ENCODE measurements at regions not wholly inside any gene's neighbourhood (a gene's known extent, or its start where the extent isn't known, plus 50 kb on each side); places are given as distances from the start of the nearest gene placed in this dataset.

GRCh38 chr1:83813576-83813975 lies 185.4 kb downstream of the TTLL7 start:
- H3K27me3 ChIP-seq (ENCODE audit: insufficient read depth, low read length): no peaks in the 10 kb centered on the region
- peaks cover 4% of the 10 kb centered on the region for H3K4me1 ChIP-seq (ENCODE audit: insufficient read depth, low read length)
- no peaks in the 10 kb centered on the region for H3K9me3 ChIP-seq (ENCODE audit: low read depth, low read length)
- H3K4me3 ChIP-seq (ENCODE audit: low read length): no peak overlapping the region

GRCh38 chr1:83810144-83810543 lies 188.8 kb downstream of the TTLL7 start:
- no peak overlapping the region for H3K4me3 ChIP-seq (ENCODE audit: low read length)
- H3K27me3 ChIP-seq (ENCODE audit: insufficient read depth, low read length): no peaks in the 10 kb centered on the region
- no peaks in the 10 kb centered on the region for H3K9me3 ChIP-seq (ENCODE audit: low read depth, low read length)
- H3K4me1 ChIP-seq (ENCODE audit: insufficient read depth, low read length): no peaks in the 10 kb centered on the region

GRCh38 chr1:83808536-83808935 lies 190.4 kb downstream of the TTLL7 start:
- H3K4me1 ChIP-seq (ENCODE audit: insufficient read depth, low read length): no peaks in the 10 kb centered on the region
- no peaks in the 10 kb centered on the region for H3K9me3 ChIP-seq (ENCODE audit: low read depth, low read length)
- H3K27me3 ChIP-seq (ENCODE audit: insufficient read depth, low read length): no peaks in the 10 kb centered on the region
- no peak overlapping the region for H3K4me3 ChIP-seq (ENCODE audit: low read length)

GRCh38 chr1:83807821-83808220 lies 191.1 kb downstream of the TTLL7 start:
- Histone ChIP-seq H3K4me1 (ENCODE audit: insufficient read depth, low read length) (no peaks in the 10 kb centered on the region), H3K27me3 (ENCODE audit: insufficient read depth, low read length) (no peaks in the 10 kb centered on the region), H3K9me3 (ENCODE audit: low read depth, low read length) (no peaks in the 10 kb centered on the region), H3K4me3 (ENCODE audit: low read length) (no peak overlapping the region)

- Histone ChIP-seq H3K9me3 (ENCODE audit: low read depth, low read length) (no peaks in the 10 kb centered on the region), H3K4me3 (ENCODE audit: low read length) (no peak overlapping the region), H3K27me3 (ENCODE audit: insufficient read depth, low read length) (no peaks in the 10 kb centered on the region), H3K4me1 (ENCODE audit: insufficient read depth, low read length) (no peaks in the 10 kb centered on the region)
Observed at GRCh38 chr1:83807231-83807630, 191.7 kb downstream of the TTLL7 start.

GRCh38 chr1:83805921-83806320 lies 193.0 kb downstream of the TTLL7 start:
- no peaks in the 10 kb centered on the region for H3K9me3 ChIP-seq (ENCODE audit: low read depth, low read length)
- no peak overlapping the region for H3K4me3 ChIP-seq (ENCODE audit: low read length)
- no peaks in the 10 kb centered on the region for H3K27me3 ChIP-seq (ENCODE audit: insufficient read depth, low read length)

GRCh38 chr1:83802460-83803152 lies 196.3 kb downstream of the TTLL7 start:
- no peaks in the 10 kb centered on the region for H3K4me1 ChIP-seq (ENCODE audit: insufficient read depth, low read length)
- no peak overlapping the region for H3K4me3 ChIP-seq (ENCODE audit: low read length)
- H3K9me3 ChIP-seq (ENCODE audit: low read depth, low read length): no peaks in the 10 kb centered on the region
- H3K27me3 ChIP-seq (ENCODE audit: insufficient read depth, low read length): no peaks in the 10 kb centered on the region

More at GRCh38 chr1:83805921-83806320, 193.0 kb downstream of the TTLL7 start:
- no peaks in the 10 kb centered on the region for H3K4me1 ChIP-seq (ENCODE audit: insufficient read depth, low read length)

- Histone ChIP-seq H3K4me3 (ENCODE audit: low read length) (no peak overlapping the region), H3K27me3 (ENCODE audit: insufficient read depth, low read length) (no peaks in the 10 kb centered on the region), H3K9me3 (ENCODE audit: low read depth, low read length) (no peaks in the 10 kb centered on the region), H3K4me1 (ENCODE audit: insufficient read depth, low read length) (no peaks in the 10 kb centered on the region)
Observed at GRCh38 chr1:83802023-83802422, 196.9 kb downstream of the TTLL7 start.

- no peaks in the 10 kb centered on the region for H3K9me3 ChIP-seq (ENCODE audit: low read depth, low read length)
- no peaks in the 10 kb centered on the region for H3K4me1 ChIP-seq (ENCODE audit: insufficient read depth, low read length)
- no peaks in the 10 kb centered on the region for H3K27me3 ChIP-seq (ENCODE audit: insufficient read depth, low read length)
- no peak overlapping the region for H3K4me3 ChIP-seq (ENCODE audit: low read length)
Observed at GRCh38 chr1:83800066-83800465, 198.9 kb downstream of the TTLL7 start.

- Histone ChIP-seq H3K4me1 (ENCODE audit: insufficient read depth, low read length) (no peaks in the 10 kb centered on the region), H3K27me3 (ENCODE audit: insufficient read depth, low read length) (no peaks in the 10 kb centered on the region), H3K9me3 (ENCODE audit: low read depth, low read length) (no peaks in the 10 kb centered on the region), H3K4me3 (ENCODE audit: low read length) (no peak overlapping the region)
Observed at GRCh38 chr1:83799594-83799993, 199.3 kb downstream of the TTLL7 start.

- no peaks in the 10 kb centered on the region for H3K9me3 ChIP-seq (ENCODE audit: low read depth, low read length)
- H3K4me3 ChIP-seq (ENCODE audit: low read length): no peak overlapping the region
- H3K4me1 ChIP-seq (ENCODE audit: insufficient read depth, low read length): no peaks in the 10 kb centered on the region
- H3K27me3 ChIP-seq (ENCODE audit: insufficient read depth, low read length): no peaks in the 10 kb centered on the region
Observed at GRCh38 chr1:83798965-83799364, 200.0 kb downstream of the TTLL7 start.

- Histone ChIP-seq H3K27me3 (ENCODE audit: insufficient read depth, low read length) (no peaks in the 10 kb centered on the region), H3K9me3 (ENCODE audit: low read depth, low read length) (no peaks in the 10 kb centered on the region), H3K4me1 (ENCODE audit: insufficient read depth, low read length) (no peaks in the 10 kb centered on the region)
Observed at GRCh38 chr1:83796409-83796808, 202.5 kb downstream of the TTLL7 start.

GRCh38 chr1:83794384-83794783 lies 204.5 kb downstream of the TTLL7 start:
- Histone ChIP-seq H3K27me3 (ENCODE audit: insufficient read depth, low read length) (no peaks in the 10 kb centered on the region), H3K9me3 (ENCODE audit: low read depth, low read length) (no peaks in the 10 kb centered on the region), H3K4me3 (ENCODE audit: low read length) (no peak overlapping the region), H3K4me1 (ENCODE audit: insufficient read depth, low read length) (no peaks in the 10 kb centered on the region)

More at GRCh38 chr1:83796409-83796808, 202.5 kb downstream of the TTLL7 start:
- H3K4me3 ChIP-seq (ENCODE audit: low read length): no peak overlapping the region

- no peaks in the 10 kb centered on the region for H3K9me3 ChIP-seq (ENCODE audit: low read depth, low read length)
- no peak overlapping the region for H3K4me3 ChIP-seq (ENCODE audit: low read length)
- H3K27me3 ChIP-seq (ENCODE audit: insufficient read depth, low read length): no peaks in the 10 kb centered on the region
- H3K4me1 ChIP-seq (ENCODE audit: insufficient read depth, low read length): no peaks in the 10 kb centered on the region
Observed at GRCh38 chr1:83791821-83792437, 207.0 kb downstream of the TTLL7 start.

GRCh38 chr1:83790446-83790845 lies 208.5 kb downstream of the TTLL7 start:
- H3K4me3 ChIP-seq (ENCODE audit: low read length): no peak overlapping the region
- H3K4me1 ChIP-seq (ENCODE audit: insufficient read depth, low read length): no peaks in the 10 kb centered on the region
- no peaks in the 10 kb centered on the region for H3K27me3 ChIP-seq (ENCODE audit: insufficient read depth, low read length)
- no peaks in the 10 kb centered on the region for H3K9me3 ChIP-seq (ENCODE audit: low read depth, low read length)
